ENCODE measurements at regions not wholly inside any gene's neighbourhood (a gene's known extent, or its start where the extent isn't known, plus 50 kb on each side); places are given as distances from the start of the nearest gene placed in this dataset.

GRCh38 chr2:51108794-51109193, 76.9 kb upstream of the NRXN1 start:
- no peak for DNase-seq

DNA sequence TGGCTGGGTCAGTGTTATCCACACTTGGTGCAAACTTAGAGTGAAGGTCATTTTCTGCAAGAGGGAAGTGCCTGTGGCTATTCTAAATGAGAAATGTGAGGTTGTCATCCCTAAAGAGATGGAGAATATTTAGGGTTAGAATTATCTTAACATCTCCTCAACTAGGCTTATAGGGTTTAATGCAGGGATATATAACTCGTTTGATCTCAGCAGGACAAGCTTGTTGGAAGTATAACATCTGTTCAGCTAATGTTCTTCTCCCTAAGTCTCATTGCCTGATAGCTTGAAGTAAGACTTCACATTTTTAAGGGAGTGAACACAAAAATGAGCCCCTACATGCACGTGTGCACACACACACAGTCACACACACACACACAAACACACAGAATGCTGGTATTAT, 75.9 kb upstream of the NRXN1 start:
- no peak for DNase-seq

- DNase-seq: no peak
Observed at GRCh38 chr2:51105811-51106210, 73.9 kb upstream of the NRXN1 start.

- DNase-seq: no peak
Observed at GRCh38 chr2:51103205-51103604, 71.3 kb upstream of the NRXN1 start.

- no peak for DNase-seq
Observed at GRCh38 chr2:51093016-51093415, 61.1 kb upstream of the NRXN1 start.

GRCh38 chr2:51085420-51086068, 53.6 kb upstream of the NRXN1 start:
- DNase-seq: no peak

- no peak for DNase-seq
Observed at GRCh38 chr2:51084750-51085149, 52.8 kb upstream of the NRXN1 start.

All from activated naive CD4-positive, alpha-beta T cell treated with Interleukin-2 at 50 U/mL for 16 hours (primary cell).